Esophagus squamous epithelium (tissue), 4 donors: ENCODE measurements at regions not wholly inside any gene's neighbourhood (a gene's known extent, or its start where the extent isn't known, plus 50 kb on each side); places are given as distances from the start of the nearest gene placed in this dataset.
"Not testable (repeated sequence)": the region's sequence is repeated elsewhere in the genome, so short reads cannot be mapped to it uniquely, and the experiment has no call there.

ENCODE experiments used
- CTCF ChIP-seq, 6 experiments: fragments of 450-650 bp in 4 of 6; fragments of 200-600 bp in 2 of 6; sonication (generic) in 2 of 6; IDR thresholded peaks; one replicate each; pipeline ENCODE4 v1.5.1; 2016 to 2019; ENCODE audit warnings: antibody characterized with exemption in 6 of 6, mild to moderate bottlenecking in 4 of 6, moderate library complexity in 4 of 6
- POLR2A ChIP-seq, 4 donors: fragments of 450-650 bp; IDR thresholded peaks; one replicate each; pipeline ENCODE4 v1.6.1; 2017; ENCODE audit warnings: antibody characterized with exemption in 4 of 4, mild to moderate bottlenecking in 4 of 4, moderate library complexity in 3 of 4

GRCh38 chr20:30821615-30822014, 435.8 kb upstream of the DEFB115 start:
- not testable (repeated sequence) for TF ChIP-seq CTCF, POLR2A (IDR thresholded peaks at IDR 0.05)
